ENCODE measurements at regions not wholly inside any gene's neighbourhood (a gene's known extent, or its start where the extent isn't known, plus 50 kb on each side); places are given as distances from the start of the nearest gene placed in this dataset.

DNA sequence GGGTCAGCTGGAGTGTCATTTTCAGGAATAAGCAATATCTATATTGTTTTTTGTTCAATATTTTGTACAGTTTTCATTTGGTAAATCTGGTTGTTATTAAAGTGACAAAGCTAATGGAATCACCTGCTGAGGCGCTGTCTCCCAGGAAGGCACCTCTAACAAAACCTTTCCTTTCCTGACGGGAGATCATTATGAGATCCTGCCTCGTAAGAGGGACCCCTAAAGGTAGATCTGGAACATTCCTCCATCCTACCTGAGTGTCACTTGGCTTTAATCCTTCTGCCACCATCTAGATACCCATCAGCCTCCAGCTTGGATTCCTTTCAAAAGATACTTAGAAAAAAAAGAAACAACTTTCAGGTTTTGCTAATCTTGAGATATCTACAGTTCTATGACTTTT lies 157.7 kb downstream of the FAT3 start:
- Histone ChIP-seq H3K27ac (ENCODE audit: low read length) (no peak overlapping the region), H3K4me3 (ENCODE audit: low read depth in 1 of 2, low read length in 2 of 2) (no peak overlapping the region), H3K79me2 (ENCODE audit: insufficient read depth, low read length) (no peaks in the 10 kb centered on the region), H3K9ac (ENCODE audit: low read depth, low read length) (no peak overlapping the region), H3K4me2 (ENCODE audit: insufficient read depth, low read length) (no peak overlapping the region), H3K9me3 (ENCODE audit: insufficient read depth, low read length, severe bottlenecking) (no peaks in the 10 kb centered on the region), H3K27me3 (ENCODE audit: insufficient read depth, low read length, poor library complexity) (no peaks in the 10 kb centered on the region), H4K20me1 (ENCODE audit: insufficient read depth, low read length) (no peaks in the 10 kb centered on the region), H3K4me1 (ENCODE audit: insufficient read depth, low read length) (no peaks in the 10 kb centered on the region), H2AFZ (ENCODE audit: low read depth, low read length) (no peak overlapping the region), H3K36me3 (ENCODE audit: insufficient read depth, low read length) (no peaks in the 10 kb centered on the region)
- DNase-seq (no peak), ATAC-seq (ENCODE audit: insufficient read depth, low read depth) (no peak)
- no peak for TF ChIP-seq EZH2 (IDR thresholded peaks at IDR 0.05; ENCODE audit: borderline replicate concordance, low read depth, low read length, severe bottlenecking)
- TF ChIP-seq, protein P1, sequence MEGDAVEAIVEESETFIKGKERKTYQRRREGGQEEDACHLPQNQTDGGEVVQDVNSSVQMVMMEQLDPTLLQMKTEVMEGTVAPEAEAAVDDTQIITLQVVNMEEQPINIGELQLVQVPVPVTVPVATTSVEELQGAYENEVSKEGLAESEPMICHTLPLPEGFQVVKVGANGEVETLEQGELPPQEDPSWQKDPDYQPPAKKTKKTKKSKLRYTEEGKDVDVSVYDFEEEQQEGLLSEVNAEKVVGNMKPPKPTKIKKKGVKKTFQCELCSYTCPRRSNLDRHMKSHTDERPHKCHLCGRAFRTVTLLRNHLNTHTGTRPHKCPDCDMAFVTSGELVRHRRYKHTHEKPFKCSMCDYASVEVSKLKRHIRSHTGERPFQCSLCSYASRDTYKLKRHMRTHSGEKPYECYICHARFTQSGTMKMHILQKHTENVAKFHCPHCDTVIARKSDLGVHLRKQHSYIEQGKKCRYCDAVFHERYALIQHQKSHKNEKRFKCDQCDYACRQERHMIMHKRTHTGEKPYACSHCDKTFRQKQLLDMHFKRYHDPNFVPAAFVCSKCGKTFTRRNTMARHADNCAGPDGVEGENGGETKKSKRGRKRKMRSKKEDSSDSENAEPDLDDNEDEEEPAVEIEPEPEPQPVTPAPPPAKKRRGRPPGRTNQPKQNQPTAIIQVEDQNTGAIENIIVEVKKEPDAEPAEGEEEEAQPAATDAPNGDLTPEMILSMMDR (IDR thresholded peaks at IDR 0.05; ENCODE audit: borderline replicate concordance, extremely low read depth, low read length, poor library complexity, severe bottlenecking), result no peak

DNA sequence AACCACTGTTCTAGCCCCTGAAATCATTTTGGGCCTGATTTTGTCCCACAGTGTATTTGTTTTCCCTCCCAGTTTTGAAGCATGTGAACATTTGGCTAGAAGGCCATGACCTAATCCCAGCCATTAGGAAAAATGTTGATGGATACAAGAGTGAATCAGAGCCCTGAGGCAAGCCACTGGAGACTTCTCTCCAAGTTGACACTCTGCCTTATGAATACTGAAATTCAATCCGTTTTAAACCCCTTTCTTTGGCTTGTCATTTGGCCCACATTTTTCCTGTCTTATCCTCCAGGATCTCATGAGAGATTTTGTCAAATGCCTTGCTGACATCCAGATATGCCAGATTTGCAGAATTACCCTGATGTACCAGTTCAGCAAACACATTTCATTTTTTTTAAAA lies 158.8 kb downstream of the FAT3 start:
- no peak for ATAC-seq (ENCODE audit: insufficient read depth, low read depth)
- no peaks in the 10 kb centered on the region for H3K36me3 ChIP-seq (ENCODE audit: insufficient read depth, low read length)
- no peaks in the 10 kb centered on the region for H4K20me1 ChIP-seq (ENCODE audit: insufficient read depth, low read length)
- H3K27ac ChIP-seq (ENCODE audit: low read length), result no peak overlapping the region
- H3K9ac ChIP-seq (ENCODE audit: low read depth, low read length), result no peak overlapping the region
- H3K4me1 ChIP-seq (ENCODE audit: insufficient read depth, low read length), result no peaks in the 10 kb centered on the region
- H3K9me3 ChIP-seq (ENCODE audit: insufficient read depth, low read length, severe bottlenecking), result no peaks in the 10 kb centered on the region
- TF ChIP-seq EZH2 (IDR thresholded peaks at IDR 0.05; ENCODE audit: borderline replicate concordance, low read depth, low read length, severe bottlenecking), result no peak
- TF ChIP-seq, protein P1 (IDR thresholded peaks at IDR 0.05; ENCODE audit: borderline replicate concordance, extremely low read depth, low read length, poor library complexity, severe bottlenecking), result no peak
- H3K27me3 ChIP-seq (ENCODE audit: insufficient read depth, low read length, poor library complexity), result no peaks in the 10 kb centered on the region
- no peaks in the 10 kb centered on the region for H3K79me2 ChIP-seq (ENCODE audit: insufficient read depth, low read length)
- no peak for DNase-seq
- H3K4me2 ChIP-seq (ENCODE audit: insufficient read depth, low read length), result no peak overlapping the region
- H2AFZ ChIP-seq (ENCODE audit: low read depth, low read length), result no peak overlapping the region
- no peak overlapping the region for H3K4me3 ChIP-seq (ENCODE audit: low read depth in 1 of 2, low read length in 2 of 2)

DNA sequence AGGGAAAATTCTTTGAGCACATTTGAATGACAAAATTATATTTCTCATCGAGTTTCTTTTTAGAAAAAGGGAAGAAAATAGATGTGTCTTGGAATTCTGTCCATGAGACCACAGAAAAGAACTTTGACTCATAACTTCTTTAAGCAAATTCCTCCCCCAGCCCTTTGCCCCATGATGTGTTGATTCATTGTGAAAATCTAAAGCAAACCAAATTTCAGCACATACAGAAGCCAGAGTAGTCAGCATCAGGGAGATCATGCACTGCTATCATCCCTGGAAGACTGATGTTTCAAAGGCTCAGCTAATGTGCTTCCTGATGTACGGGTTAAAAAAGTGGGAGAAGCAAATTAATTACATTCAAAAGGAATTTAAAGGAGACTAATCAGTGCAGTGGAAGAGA lies 159.7 kb downstream of the FAT3 start:
- TF ChIP-seq, protein P1 (IDR thresholded peaks at IDR 0.05; ENCODE audit: borderline replicate concordance, extremely low read depth, low read length, poor library complexity, severe bottlenecking), result no peak
- TF ChIP-seq EZH2 (IDR thresholded peaks at IDR 0.05; ENCODE audit: borderline replicate concordance, low read depth, low read length, severe bottlenecking), result no peak
- ATAC-seq (ENCODE audit: insufficient read depth, low read depth) (no peak), DNase-seq (no peak)
- Histone ChIP-seq H3K9ac (ENCODE audit: low read depth, low read length) (no peak overlapping the region), H3K79me2 (ENCODE audit: insufficient read depth, low read length) (no peaks in the 10 kb centered on the region), H3K4me3 (ENCODE audit: low read depth in 1 of 2, low read length in 2 of 2) (no peak overlapping the region), H3K27ac (ENCODE audit: low read length) (no peak overlapping the region), H4K20me1 (ENCODE audit: insufficient read depth, low read length) (no peaks in the 10 kb centered on the region), H3K9me3 (ENCODE audit: insufficient read depth, low read length, severe bottlenecking) (no peaks in the 10 kb centered on the region), H3K4me1 (ENCODE audit: insufficient read depth, low read length) (no peaks in the 10 kb centered on the region), H3K4me2 (ENCODE audit: insufficient read depth, low read length) (no peak overlapping the region), H3K36me3 (ENCODE audit: insufficient read depth, low read length) (no peaks in the 10 kb centered on the region), H3K27me3 (ENCODE audit: insufficient read depth, low read length, poor library complexity) (no peaks in the 10 kb centered on the region), H2AFZ (ENCODE audit: low read depth, low read length) (no peak overlapping the region)

DNA sequence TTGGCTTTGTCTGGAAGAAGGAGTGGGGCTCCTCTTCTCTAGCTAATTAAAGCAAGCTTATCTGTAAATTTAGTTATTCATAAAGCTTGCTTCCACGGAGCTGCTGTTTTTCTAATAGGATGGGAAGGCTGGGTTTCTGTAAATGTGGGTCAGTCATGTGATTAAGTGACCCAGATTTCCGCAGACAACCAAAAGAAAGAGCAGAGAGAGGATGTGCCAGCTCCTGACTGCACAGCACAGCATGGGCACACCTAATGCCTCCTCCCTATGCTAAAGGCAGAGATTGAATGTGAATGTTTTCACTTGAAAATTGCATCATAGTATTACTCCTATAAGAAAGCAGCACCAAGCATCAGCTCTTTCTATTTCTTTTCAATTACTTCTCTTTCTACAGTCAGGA lies 160.2 kb downstream of the FAT3 start:
- Histone ChIP-seq H3K27me3 (ENCODE audit: insufficient read depth, low read length, poor library complexity) (no peaks in the 10 kb centered on the region), H3K4me1 (ENCODE audit: insufficient read depth, low read length) (no peaks in the 10 kb centered on the region), H4K20me1 (ENCODE audit: insufficient read depth, low read length) (no peaks in the 10 kb centered on the region), H3K27ac (ENCODE audit: low read length) (no peak overlapping the region), H3K4me3 (ENCODE audit: low read depth in 1 of 2, low read length in 2 of 2) (no peak overlapping the region), H3K9ac (ENCODE audit: low read depth, low read length) (no peak overlapping the region), H3K36me3 (ENCODE audit: insufficient read depth, low read length) (no peaks in the 10 kb centered on the region), H3K79me2 (ENCODE audit: insufficient read depth, low read length) (no peaks in the 10 kb centered on the region), H3K9me3 (ENCODE audit: insufficient read depth, low read length, severe bottlenecking) (no peaks in the 10 kb centered on the region), H2AFZ (ENCODE audit: low read depth, low read length) (no peak overlapping the region), H3K4me2 (ENCODE audit: insufficient read depth, low read length) (no peak overlapping the region)
- DNase-seq, result no peak
- ATAC-seq (ENCODE audit: insufficient read depth, low read depth), result no peak
- TF ChIP-seq EZH2 (IDR thresholded peaks at IDR 0.05; ENCODE audit: borderline replicate concordance, low read depth, low read length, severe bottlenecking), result no peak
- TF ChIP-seq, protein P1 (IDR thresholded peaks at IDR 0.05; ENCODE audit: borderline replicate concordance, extremely low read depth, low read length, poor library complexity, severe bottlenecking), result no peak
